ENCODE measurements at regions not wholly inside any gene's neighbourhood (a gene's known extent, or its start where the extent isn't known, plus 50 kb on each side); places are given as distances from the start of the nearest gene placed in this dataset.
"Not testable (repeated sequence)": the region's sequence is repeated elsewhere in the genome, so short reads cannot be mapped to it uniquely, and the experiment has no call there.

GRCh38 chr18:34354351-34354750 lies 129.6 kb upstream of the NOL4 start:
- DNase-seq, result no peak

GRCh38 chr18:34357944-34358580 lies 133.3 kb upstream of the NOL4 start:
- no peak for DNase-seq

- no peak for DNase-seq
These were observed 134.2 kb upstream of the NOL4 start for GRCh38 chr18:34358923-34359322.

GRCh38 chr18:34364699-34365098 lies 140.0 kb upstream of the NOL4 start:
- DNase-seq, result no peak

GRCh38 chr18:34370704-34371395 lies 146.1 kb upstream of the NOL4 start:
- DNase-seq, result peak; percentile 14

GRCh38 chr18:34380326-34380725 lies 155.6 kb upstream of the NOL4 start:
- no peak for DNase-seq

GRCh38 chr18:34385311-34385710 lies 160.6 kb upstream of the NOL4 start:
- DNase-seq, result no peak

- DNase-seq, result no peak
These were observed 162.1 kb upstream of the NOL4 start for GRCh38 chr18:34386803-34387202.

- DNase-seq, result no peak
These were observed 172.7 kb upstream of the NOL4 start for GRCh38 chr18:34397286-34397896.

- no peak for DNase-seq
These were observed 175.2 kb upstream of the NOL4 start for GRCh38 chr18:34399892-34400291.

GRCh38 chr18:34400834-34401233 lies 176.1 kb upstream of the NOL4 start:
- DNase-seq, result no peak

- no peak for DNase-seq
These were observed 177.1 kb upstream of the NOL4 start for GRCh38 chr18:34401775-34402174.

GRCh38 chr18:34407471-34407870 lies 182.8 kb upstream of the NOL4 start:
- DNase-seq, result not testable (repeated sequence)

- no peak for DNase-seq
These were observed 187.2 kb upstream of the NOL4 start for GRCh38 chr18:34411952-34412351.

- DNase-seq, result no peak
These were observed 206.3 kb upstream of the NOL4 start for GRCh38 chr18:34431042-34431441.

- no peak for DNase-seq
These were observed 219.9 kb upstream of the NOL4 start for GRCh38 chr18:34444622-34445021.

- no peak for DNase-seq
These were observed 223.9 kb upstream of the NOL4 start for GRCh38 chr18:34448662-34449061.

GRCh38 chr18:34457761-34458160 lies 233.0 kb upstream of the NOL4 start:
- DNase-seq, result no peak

GRCh38 chr18:34458410-34458977 lies 233.8 kb upstream of the NOL4 start:
- DNase-seq, result no peak

GRCh38 chr18:34461266-34461665 lies 236.6 kb upstream of the NOL4 start:
- no peak for DNase-seq

- no peak for DNase-seq
These were observed 242.3 kb upstream of the NOL4 start for GRCh38 chr18:34467058-34467457.

GRCh38 chr18:34480162-34480700 lies 229.9 kb upstream of the DTNA start:
- DNase-seq, result no peak

GRCh38 chr18:34482204-34482603 lies 227.9 kb upstream of the DTNA start:
- DNase-seq, result no peak

GRCh38 chr18:34483198-34483597 lies 226.9 kb upstream of the DTNA start:
- DNase-seq, result no peak

Measured in eye (tissue), 1 donor.